HL-60 (cell line): ENCODE measurements at regions not wholly inside any gene's neighbourhood (a gene's known extent, or its start where the extent isn't known, plus 50 kb on each side); places are given as distances from the start of the nearest gene placed in this dataset.

Experiments used
- DNase-seq, 2 experiments: peaks; one replicate each; pipeline ENCODE4 v3.0.0-alpha.2; 2010 to 2020; ENCODE audit warnings: low read depth in 1 of 2, low spot score in 1 of 2
- H3K27ac ChIP-seq: fragments of 250-450 bp; sonication (Bioruptor Pico); replicated peaks from 2 replicates; pipeline ENCODE4 v1.5.1; 2020; ENCODE audit warnings: mild to moderate bottlenecking, moderate library complexity
- H3K27me3 ChIP-seq: fragments of 250-450 bp; sonication (Bioruptor Pico); 2 replicates; pipeline ENCODE4 v1.5.1; 2021; ENCODE audit warnings: mild to moderate bottlenecking, moderate library complexity; ENCODE audit not compliant: insufficient read depth, poor library complexity, severe bottlenecking
- H3K4me3 ChIP-seq: replicated peaks from 2 replicates; pipeline ENCODE4 v1.5.1; 2011; ENCODE audit warnings: mild to moderate bottlenecking, control low read depth, low read length; ENCODE audit not compliant: insufficient read depth
- GABPA ChIP-seq: IDR thresholded peaks from 2 replicates; pipeline ENCODE4 v1.6.1; 2012; ENCODE audit warnings: low read depth
- POLR2AphosphoS5 ChIP-seq: IDR thresholded peaks from 2 replicates; pipeline ENCODE4 v1.6.1; 2012; ENCODE audit warnings: low read depth
- SPI1 ChIP-seq: IDR thresholded peaks from 2 replicates; pipeline ENCODE4 v1.6.1; 2012; ENCODE audit warnings: low read depth, mild to moderate bottlenecking, borderline replicate concordance
- TF ChIP-seq, protein P1 (sequence below): IDR thresholded peaks from 2 replicates; pipeline ENCODE4 v1.6.1; 2012; ENCODE audit warnings: low read depth; ENCODE audit not compliant: insufficient replicate concordance
- TF ChIP-seq, protein P2 (sequence below): IDR thresholded peaks from one replicate; pipeline ENCODE4 v1.5.1; 2011; ENCODE audit warnings: low read length, control low read depth, inconsistent platforms; ENCODE audit not compliant: insufficient read depth

DNA sequence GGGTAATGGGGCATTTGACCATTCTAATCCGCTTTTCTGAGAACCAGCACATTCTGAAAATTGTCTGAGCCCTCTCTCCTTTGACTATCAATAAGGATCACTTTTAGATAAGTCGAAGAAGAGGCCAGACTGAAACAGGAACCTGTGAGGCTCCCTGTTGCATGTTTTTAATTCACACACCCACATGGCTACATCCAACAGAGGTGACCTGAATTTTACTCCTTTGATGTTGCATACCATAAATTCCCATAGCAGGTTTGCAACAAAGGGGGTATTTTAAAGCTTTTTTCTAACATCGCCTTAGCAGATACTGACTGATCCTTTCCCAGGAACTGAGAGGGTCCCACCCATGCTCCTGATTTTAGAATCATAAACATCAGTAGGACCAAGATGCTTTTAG lies 450.8 kb downstream of the USP25 start:
- TF ChIP-seq SPI1 (no peak), GABPA (no peak), POLR2AphosphoS5 (no peak)
- TF ChIP-seq, protein P1, sequence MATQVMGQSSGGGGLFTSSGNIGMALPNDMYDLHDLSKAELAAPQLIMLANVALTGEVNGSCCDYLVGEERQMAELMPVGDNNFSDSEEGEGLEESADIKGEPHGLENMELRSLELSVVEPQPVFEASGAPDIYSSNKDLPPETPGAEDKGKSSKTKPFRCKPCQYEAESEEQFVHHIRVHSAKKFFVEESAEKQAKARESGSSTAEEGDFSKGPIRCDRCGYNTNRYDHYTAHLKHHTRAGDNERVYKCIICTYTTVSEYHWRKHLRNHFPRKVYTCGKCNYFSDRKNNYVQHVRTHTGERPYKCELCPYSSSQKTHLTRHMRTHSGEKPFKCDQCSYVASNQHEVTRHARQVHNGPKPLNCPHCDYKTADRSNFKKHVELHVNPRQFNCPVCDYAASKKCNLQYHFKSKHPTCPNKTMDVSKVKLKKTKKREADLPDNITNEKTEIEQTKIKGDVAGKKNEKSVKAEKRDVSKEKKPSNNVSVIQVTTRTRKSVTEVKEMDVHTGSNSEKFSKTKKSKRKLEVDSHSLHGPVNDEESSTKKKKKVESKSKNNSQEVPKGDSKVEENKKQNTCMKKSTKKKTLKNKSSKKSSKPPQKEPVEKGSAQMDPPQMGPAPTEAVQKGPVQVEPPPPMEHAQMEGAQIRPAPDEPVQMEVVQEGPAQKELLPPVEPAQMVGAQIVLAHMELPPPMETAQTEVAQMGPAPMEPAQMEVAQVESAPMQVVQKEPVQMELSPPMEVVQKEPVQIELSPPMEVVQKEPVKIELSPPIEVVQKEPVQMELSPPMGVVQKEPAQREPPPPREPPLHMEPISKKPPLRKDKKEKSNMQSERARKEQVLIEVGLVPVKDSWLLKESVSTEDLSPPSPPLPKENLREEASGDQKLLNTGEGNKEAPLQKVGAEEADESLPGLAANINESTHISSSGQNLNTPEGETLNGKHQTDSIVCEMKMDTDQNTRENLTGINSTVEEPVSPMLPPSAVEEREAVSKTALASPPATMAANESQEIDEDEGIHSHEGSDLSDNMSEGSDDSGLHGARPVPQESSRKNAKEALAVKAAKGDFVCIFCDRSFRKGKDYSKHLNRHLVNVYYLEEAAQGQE: no peak
- TF ChIP-seq, protein P2, sequence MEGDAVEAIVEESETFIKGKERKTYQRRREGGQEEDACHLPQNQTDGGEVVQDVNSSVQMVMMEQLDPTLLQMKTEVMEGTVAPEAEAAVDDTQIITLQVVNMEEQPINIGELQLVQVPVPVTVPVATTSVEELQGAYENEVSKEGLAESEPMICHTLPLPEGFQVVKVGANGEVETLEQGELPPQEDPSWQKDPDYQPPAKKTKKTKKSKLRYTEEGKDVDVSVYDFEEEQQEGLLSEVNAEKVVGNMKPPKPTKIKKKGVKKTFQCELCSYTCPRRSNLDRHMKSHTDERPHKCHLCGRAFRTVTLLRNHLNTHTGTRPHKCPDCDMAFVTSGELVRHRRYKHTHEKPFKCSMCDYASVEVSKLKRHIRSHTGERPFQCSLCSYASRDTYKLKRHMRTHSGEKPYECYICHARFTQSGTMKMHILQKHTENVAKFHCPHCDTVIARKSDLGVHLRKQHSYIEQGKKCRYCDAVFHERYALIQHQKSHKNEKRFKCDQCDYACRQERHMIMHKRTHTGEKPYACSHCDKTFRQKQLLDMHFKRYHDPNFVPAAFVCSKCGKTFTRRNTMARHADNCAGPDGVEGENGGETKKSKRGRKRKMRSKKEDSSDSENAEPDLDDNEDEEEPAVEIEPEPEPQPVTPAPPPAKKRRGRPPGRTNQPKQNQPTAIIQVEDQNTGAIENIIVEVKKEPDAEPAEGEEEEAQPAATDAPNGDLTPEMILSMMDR: no peak
- H3K27me3 ChIP-seq: no peaks in the 10 kb centered on the region
- H3K27ac ChIP-seq: no peak overlapping the region
- DNase-seq: no peak
- no peak overlapping the region for H3K4me3 ChIP-seq

DNA sequence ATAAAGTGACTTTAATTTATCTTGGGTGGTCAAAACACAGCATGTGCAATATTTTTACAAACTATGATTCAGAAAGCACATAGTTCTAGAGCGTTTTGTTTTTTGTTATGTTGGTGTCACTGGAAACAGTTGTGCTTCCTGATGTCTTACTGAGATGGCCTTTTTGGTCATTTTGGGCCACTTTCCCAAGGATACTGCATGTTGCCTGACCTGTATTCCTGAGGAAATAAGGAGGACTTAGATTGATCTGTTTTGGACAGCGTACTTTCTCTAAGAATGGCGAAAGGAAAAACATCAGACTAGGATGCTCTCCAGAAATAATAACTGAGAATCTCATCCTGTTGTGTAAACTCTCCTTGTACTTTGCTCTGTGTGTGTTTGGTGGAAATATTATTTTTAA lies 451.2 kb downstream of the USP25 start:
- TF ChIP-seq, protein P1: no peak
- TF ChIP-seq, protein P2: no peak
- TF ChIP-seq POLR2AphosphoS5 (no peak), GABPA (no peak), SPI1 (no peak)
- H3K27me3 ChIP-seq: no peaks in the 10 kb centered on the region
- H3K4me3 ChIP-seq: no peak overlapping the region
- DNase-seq: no peak
- no peak overlapping the region for H3K27ac ChIP-seq

DNA sequence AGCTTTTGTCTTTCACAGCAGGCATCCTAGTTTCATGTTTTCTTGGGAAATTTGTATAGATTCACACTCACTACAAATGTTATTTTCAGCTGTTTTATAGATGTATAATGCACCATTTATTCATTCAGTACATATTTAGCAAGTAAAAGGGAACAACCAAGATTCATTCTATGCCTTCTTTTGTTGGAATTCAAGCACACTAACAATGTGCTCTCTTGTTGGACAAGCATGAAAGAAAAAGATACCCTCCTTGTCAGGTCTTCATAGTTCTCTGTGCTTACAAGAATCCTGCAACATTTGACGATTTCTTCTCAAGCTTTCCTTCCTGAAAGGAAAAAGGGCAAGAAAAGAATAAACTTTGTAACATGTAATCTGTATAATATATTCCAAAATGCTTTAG lies 456.0 kb downstream of the USP25 start:
- no peak for DNase-seq
- no peak overlapping the region for H3K27ac ChIP-seq
- TF ChIP-seq GABPA (no peak), POLR2AphosphoS5 (no peak), SPI1 (no peak)
- TF ChIP-seq, protein P2: no peak
- TF ChIP-seq, protein P1: no peak

More for the DNA sequence above, 456.0 kb downstream of the USP25 start:
- H3K4me3 ChIP-seq: no peak overlapping the region
- no peaks in the 10 kb centered on the region for H3K27me3 ChIP-seq
